HG03342 (cell line): ENCODE measurements at regions not wholly inside any gene's neighbourhood (a gene's known extent, or its start where the extent isn't known, plus 50 kb on each side); places are given as distances from the start of the nearest gene placed in this dataset.
A peak's percentile ranks its signal among the peaks of the same experiment; 100 is the strongest.
"Not testable (repeated sequence)": the region's sequence is repeated elsewhere in the genome, so short reads cannot be mapped to it uniquely, and the experiment has no call there.

Source experiments
- ATAC-seq: cut with Tn5 transposase; IDR thresholded peaks from one replicate; pipeline ENCODE4 v1.9.1; 2021; ENCODE audit warnings: mild to moderate bottlenecking, moderate library complexity; ENCODE audit not compliant: unreplicated experiment

DNA sequence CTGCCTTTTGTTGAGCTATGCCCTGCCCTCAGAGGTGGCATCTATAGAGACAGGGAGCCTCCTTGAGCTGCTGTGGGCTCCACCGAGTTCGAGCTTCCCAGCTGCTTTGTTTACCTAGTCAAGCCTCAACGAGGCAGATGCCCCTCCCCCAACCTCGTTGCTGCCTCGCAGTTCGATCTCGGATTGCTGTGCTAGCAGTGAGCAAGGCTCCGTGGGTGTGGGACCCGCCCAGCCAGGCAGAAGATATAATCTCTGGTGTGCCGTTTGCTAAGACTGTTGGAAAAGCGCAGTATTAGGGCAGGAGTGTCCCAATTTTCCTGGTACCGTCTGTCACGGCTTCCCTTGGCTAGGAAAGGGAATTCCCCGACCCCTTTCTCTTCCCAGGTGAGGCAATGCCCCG, 88.4 kb upstream of the CDK6 start:
- ATAC-seq = no peak

DNA sequence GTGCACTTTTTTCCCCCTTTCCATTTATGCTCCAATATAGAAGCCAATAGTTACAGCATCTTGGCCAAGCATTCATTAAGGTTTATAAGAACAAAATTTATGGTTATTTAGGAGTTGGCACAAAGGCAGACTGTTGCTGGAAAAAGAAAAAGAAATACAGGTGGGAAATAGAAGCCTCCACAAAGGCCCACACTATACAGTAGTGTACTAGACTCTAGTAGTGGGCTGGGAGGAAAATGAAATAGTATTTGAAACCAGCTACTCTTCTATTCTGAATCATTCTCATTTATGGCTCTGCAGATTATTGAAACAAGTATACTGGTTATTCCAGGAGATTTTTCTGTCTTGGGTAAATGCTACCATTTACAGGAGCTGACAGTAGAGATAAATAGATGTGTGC, 80.9 kb upstream of the CDK6 start:
- ATAC-seq = no peak

DNA sequence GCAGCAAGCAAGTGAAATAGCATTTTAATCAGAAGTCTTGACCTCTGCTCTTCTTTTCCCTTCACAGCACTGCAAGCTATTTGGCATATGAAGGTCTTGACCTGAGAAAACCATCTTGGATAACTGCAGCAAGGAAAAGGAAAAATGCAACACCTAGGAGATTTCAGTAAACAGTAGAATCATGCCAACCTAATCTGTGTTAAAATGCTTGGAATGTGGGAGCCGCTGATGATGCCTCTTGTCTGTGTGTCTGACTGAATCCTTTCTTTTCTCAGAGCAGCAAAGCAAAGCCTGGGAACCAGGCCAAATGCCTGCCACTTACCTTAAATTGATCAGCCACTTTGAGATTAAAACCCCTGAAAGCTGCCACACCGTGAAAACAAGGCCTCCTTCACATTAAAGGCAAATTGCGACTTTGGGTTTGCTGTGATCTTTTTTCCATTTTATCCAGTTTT, 80.4 kb upstream of the CDK6 start:
- no peak for ATAC-seq

DNA sequence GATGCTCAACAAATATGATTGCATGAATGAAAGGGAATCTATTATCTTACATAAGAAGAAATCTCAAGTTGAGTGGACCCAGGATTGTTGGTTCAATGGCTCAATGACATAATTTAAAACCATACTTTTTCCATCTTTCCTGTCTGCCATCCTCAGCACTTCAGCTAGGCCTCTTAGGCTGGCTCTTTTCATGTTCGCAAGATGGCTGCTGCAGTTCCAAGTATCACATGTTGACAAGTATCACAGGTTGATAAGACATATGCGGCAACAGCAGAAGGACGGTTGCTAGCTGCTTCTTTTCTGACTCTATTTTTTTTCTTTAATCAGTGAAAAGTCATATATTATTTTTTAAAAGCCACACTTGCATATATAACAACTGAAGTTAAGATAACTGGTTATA, 79.0 kb upstream of the CDK6 start:
- no peak for ATAC-seq

DNA sequence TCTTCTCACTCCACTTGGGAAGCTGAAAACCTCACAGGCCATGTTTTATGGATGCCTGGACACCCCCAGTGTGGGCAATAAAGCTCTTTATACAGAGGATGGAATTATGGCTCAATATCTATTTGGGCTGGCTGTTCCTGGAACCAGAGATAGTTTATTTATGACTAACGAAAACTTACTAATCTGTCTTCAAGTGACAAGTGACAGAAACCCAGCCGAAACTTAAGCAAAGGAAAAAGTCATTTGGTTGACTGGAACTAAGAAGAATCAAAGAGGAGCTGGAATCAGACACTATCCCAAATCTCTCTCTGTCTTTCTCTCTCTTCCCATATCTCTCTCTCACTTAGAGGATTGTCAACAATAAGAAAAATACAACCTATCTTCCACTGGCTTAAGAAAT, 78.3 kb upstream of the CDK6 start:
- ATAC-seq = no peak

DNA sequence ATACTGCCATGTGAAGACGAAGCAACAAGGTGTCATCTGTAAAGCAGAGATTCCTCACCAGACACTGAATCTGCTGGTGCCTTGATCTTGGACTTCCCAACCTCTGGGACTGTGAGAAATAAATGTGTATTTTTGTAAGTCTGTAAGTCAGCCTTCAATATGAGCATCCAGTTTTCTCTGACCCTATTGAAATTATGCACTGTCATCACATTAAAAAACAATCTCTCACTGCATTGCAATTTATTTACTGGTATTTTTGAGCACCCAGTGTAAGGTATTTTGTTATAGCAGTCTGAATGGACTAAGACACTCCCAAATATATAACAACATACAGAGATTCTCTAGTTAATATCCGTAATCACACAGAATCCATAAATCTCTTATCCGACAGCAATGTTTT, 77.5 kb upstream of the CDK6 start:
- ATAC-seq = no peak

DNA sequence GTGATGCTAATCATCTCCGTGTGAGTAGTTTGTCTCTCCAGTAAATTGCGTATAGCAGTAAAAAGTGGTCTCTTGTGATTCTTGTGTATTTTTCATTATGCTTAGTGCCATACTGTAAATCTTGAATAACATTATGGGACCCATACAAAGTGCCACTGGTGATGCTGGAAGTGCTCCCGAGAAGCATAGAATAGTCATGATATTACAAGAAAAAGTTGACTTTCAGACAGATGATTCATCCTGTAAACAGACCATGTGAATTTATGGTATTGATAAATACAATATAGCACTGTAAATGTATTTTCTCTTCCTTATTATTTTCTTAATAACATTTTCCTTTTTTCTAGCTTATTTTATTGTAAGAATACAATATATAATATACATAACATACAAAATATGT, 74.6 kb upstream of the CDK6 start:
- ATAC-seq = no peak

DNA sequence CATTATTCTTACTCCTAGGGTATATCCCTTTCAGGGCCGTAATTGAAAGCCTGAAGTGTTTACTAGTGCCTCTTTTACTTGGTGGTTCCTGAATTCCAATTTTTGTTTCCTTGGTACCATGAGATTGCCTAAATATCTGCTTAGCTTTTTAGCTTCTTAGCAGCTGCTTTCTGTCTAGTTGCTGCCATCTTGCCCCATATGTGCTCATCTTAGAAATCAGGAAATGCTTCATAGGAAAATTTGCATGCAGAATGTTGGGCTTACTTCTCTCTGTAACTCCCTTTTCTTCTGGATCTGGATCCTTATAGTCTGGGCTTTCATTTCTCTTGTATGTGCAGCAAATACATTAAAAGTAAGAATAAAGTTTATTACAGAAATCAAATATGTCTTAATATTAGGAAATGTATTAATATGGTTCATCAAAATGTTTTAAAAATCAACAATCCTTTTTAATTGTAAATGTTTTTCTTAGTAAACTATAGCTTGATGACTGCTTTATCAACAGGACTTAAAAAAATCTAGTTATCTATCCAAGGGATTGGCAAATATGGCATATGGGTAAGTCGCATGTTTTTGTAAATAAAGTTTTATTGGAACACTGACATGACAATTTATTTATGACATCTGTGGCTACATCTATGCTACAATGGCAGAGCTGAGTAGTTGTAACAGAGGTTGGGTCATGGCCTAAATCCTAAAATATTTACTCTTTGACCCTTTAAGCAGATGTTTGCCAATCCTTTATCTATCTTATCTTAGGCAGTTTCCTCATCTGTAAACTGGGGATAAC, 73.5 kb upstream of the CDK6 start:
- no peak for ATAC-seq

DNA sequence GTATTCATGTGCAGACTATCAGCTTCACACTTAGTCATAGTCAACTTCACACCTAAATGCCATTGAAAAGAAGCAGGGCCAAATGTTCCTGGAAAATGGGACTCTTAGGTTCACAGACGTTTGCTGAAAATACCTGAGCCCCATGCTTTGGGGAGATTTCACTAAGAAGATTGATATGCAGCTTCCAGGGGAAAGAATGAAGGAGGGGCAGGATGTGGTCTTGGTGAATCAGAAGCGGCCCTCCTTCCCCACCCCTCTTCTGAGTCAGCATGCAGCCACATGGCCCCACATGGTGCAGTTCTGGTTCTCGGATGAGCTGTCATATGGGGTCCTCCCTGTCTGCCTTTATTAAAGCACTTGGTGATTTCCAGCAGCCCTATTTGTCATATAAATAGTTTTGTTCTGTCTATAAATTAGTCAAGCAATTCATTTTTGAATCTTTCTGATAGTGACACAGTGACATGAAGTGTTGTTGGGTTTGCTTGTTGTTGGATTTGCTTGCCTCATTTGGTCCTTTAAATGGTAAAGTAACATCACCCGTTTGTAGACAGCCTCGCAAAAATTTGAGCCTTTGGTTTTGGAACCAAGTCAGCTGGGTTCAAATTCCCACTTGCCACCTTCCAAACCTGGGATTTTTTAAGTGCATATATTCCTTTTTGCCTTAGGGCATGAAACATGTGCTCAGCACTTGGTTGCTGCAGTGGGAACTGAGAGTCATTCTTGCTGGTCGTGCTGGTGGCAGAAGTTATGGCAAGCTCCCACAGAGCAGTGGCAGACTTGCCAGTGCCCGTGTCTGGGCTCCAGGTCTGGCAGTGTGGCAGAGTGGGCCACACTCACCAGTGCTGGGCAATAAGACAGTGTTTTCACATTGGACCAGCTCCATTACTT, 68.1 kb upstream of the CDK6 start:
- ATAC-seq = peak; percentile 99

DNA sequence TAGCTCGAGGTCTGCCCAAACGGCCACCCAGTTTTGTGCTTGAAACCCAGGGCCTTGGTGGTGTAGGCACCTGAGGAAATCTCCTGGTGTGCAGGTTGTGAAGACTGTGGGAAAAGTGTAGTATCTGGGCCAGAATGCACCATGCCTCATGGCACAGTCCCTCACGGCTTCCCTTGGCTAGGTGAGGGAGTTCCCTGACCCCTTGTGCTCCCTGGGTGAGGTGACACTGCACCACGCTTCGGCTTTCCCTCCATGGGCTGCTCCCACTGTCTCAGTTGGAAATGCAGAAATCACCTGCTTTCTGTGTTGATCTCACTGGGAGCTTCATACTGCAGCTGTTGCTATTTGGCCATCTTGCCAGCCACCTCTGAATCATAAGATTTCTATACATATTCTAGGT, 62.4 kb upstream of the CDK6 start:
- no peak for ATAC-seq

DNA sequence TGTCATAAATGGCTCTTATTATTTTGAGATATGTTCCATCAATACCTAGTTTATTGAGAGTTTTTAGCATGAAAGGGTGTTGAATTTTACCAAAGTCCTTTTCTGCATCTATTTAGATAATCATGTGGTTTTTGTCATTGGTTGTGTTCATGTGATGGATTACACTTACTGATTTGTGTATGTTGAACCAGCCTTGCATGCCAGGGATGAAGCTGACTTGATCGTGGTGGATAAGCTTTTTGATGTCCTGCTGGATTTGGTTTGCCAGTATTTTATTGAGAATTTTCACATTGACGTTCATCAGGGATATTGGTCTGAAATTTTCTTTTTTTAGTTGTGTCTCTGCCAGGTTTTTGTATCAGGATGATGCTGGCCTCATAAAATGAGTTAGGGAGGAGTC, 58.5 kb upstream of the CDK6 start:
- not testable (repeated sequence) for ATAC-seq

DNA sequence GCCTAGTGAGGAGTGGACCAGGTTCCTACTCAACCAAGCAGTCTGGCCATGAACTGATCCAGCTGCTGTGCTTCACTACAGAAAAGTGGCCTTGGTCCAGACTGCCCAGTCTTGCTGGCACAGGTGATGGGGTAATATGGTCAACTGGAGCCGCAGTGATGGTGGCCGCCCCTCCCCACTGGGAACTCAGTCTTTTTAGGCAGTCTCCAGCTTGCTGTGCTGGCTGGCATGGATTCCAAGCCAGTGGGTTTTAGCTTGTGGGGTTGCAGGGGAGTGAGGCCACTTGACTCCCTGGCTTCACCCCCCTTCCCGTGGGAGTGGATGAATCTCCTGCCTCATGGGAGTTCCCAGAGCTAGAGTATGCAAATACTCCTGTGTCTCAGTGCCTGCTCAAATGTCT, 52.7 kb upstream of the CDK6 start:
- ATAC-seq = no peak
